ENCODE measurements at regions not wholly inside any gene's neighbourhood (a gene's known extent, or its start where the extent isn't known, plus 50 kb on each side); places are given as distances from the start of the nearest gene placed in this dataset.

DNA sequence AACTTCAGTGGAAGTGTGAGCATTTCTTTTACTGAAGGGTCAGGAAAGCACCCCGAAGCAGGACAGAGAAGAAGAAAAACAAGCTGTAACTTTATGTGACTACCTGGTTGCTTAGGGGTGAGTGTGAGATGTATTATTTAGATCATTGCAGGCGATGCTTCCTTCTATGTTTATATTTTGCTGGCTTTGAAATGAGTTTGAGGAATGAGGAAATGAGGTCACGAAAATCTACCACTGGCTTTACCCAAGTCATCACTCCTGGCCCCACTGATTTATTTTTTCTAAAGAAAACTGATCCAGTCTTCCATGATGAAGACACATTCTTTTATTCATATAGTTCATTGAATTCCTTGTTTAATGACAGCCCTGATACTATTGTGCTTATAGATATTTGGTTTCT, 716.6 kb upstream of the FZD8 start:
- H3K4me3 ChIP-seq (ENCODE audit: low read length), result no peak overlapping the region
- H3K9ac ChIP-seq (ENCODE audit: low read length), result no peak overlapping the region

GRCh38 chr10:36354633-36355032, 712.5 kb upstream of the FZD8 start:
- no peaks in the 10 kb centered on the region for H3K4me1 ChIP-seq (ENCODE audit: control insufficient read depth, insufficient read depth, low read length)
- H3K27me3 ChIP-seq (ENCODE audit: control insufficient read depth, insufficient read depth, low read length), result no peaks in the 10 kb centered on the region

More for the DNA sequence above, 716.6 kb upstream of the FZD8 start:
- H3K9me3 ChIP-seq (ENCODE audit: control insufficient read depth, low read length), result no peaks in the 10 kb centered on the region
- H3K27me3 ChIP-seq (ENCODE audit: control insufficient read depth, insufficient read depth, low read length), result no peaks in the 10 kb centered on the region
- no peaks in the 10 kb centered on the region for H3K36me3 ChIP-seq (ENCODE audit: control insufficient read depth, insufficient read depth, low read length)
- H3K4me1 ChIP-seq (ENCODE audit: control insufficient read depth, insufficient read depth, low read length), result no peaks in the 10 kb centered on the region

DNA sequence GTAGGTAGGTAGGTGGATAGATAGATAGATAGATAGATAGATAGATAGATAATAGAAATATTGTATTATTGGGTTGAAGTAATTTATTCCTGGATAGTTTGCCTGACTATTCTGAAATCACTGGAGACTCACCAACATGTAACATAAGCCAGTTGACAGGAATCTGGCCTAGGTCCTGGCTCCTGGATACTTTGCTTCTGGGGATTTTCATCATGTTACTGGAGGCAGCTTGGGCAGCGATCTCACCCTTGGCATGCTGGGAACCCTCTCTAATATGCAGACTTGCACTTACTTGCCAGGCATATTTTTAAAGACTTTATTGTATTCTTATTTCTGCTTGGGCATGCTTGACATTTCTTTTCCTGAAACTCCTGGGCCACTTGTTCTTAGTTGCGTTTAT, 709.1 kb upstream of the FZD8 start:
- no peak overlapping the region for H3K4me3 ChIP-seq (ENCODE audit: low read length)
- H3K9ac ChIP-seq (ENCODE audit: low read length), result no peak overlapping the region
- no peaks in the 10 kb centered on the region for H3K36me3 ChIP-seq (ENCODE audit: control insufficient read depth, insufficient read depth, low read length)
- no peaks in the 10 kb centered on the region for H3K27me3 ChIP-seq (ENCODE audit: control insufficient read depth, insufficient read depth, low read length)
- H3K4me1 ChIP-seq (ENCODE audit: control insufficient read depth, insufficient read depth, low read length), result no peaks in the 10 kb centered on the region
- no peaks in the 10 kb centered on the region for H3K9me3 ChIP-seq (ENCODE audit: control insufficient read depth, low read length)

More at GRCh38 chr10:36354633-36355032, 712.5 kb upstream of the FZD8 start:
- Histone ChIP-seq H3K9ac (ENCODE audit: low read length) (no peak overlapping the region), H3K9me3 (ENCODE audit: control insufficient read depth, low read length) (no peaks in the 10 kb centered on the region), H3K4me3 (ENCODE audit: low read length) (no peak overlapping the region), H3K36me3 (ENCODE audit: control insufficient read depth, insufficient read depth, low read length) (no peaks in the 10 kb centered on the region)

- Histone ChIP-seq H3K36me3 (ENCODE audit: control insufficient read depth, insufficient read depth, low read length) (no peaks in the 10 kb centered on the region), H3K27me3 (ENCODE audit: control insufficient read depth, insufficient read depth, low read length) (no peaks in the 10 kb centered on the region), H3K4me1 (ENCODE audit: control insufficient read depth, insufficient read depth, low read length) (no peaks in the 10 kb centered on the region), H3K9ac (ENCODE audit: low read length) (no peak overlapping the region), H3K9me3 (ENCODE audit: control insufficient read depth, low read length) (no peaks in the 10 kb centered on the region), H3K4me3 (ENCODE audit: low read length) (no peak overlapping the region)
Measured at GRCh38 chr10:36349445-36350078, 707.5 kb upstream of the FZD8 start.

DNA sequence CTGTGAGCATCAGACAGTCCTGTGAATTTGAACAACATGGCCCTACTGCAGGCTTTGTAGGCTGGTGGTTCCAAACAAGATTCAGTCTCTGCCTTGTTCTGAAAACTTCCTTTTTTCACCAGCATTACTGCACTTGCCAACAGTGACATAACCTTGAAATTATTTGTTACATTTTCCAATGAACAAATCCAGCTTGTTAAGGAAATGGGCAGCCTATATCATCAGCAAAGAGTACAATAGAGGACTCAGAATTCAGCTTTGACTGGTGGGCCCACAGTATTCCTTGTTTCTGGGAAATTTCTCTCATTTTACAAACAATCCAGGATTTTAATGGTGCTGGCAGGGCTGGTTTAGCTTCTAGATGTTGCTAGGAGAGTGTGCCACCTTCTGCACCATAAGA, 703.7 kb upstream of the FZD8 start:
- no peak overlapping the region for H3K4me3 ChIP-seq (ENCODE audit: low read length)

GRCh38 chr10:36345175-36345533, 703.1 kb upstream of the FZD8 start:
- no peaks in the 10 kb centered on the region for H3K36me3 ChIP-seq (ENCODE audit: control insufficient read depth, insufficient read depth, low read length)
- no peaks in the 10 kb centered on the region for H3K9me3 ChIP-seq (ENCODE audit: control insufficient read depth, low read length)
- no peaks in the 10 kb centered on the region for H3K27me3 ChIP-seq (ENCODE audit: control insufficient read depth, insufficient read depth, low read length)
- H3K4me3 ChIP-seq (ENCODE audit: low read length), result no peak overlapping the region
- no peak overlapping the region for H3K9ac ChIP-seq (ENCODE audit: low read length)
- no peaks in the 10 kb centered on the region for H3K4me1 ChIP-seq (ENCODE audit: control insufficient read depth, insufficient read depth, low read length)

More for the DNA sequence above, 703.7 kb upstream of the FZD8 start:
- Histone ChIP-seq H3K4me1 (ENCODE audit: control insufficient read depth, insufficient read depth, low read length) (no peaks in the 10 kb centered on the region), H3K9me3 (ENCODE audit: control insufficient read depth, low read length) (no peaks in the 10 kb centered on the region), H3K36me3 (ENCODE audit: control insufficient read depth, insufficient read depth, low read length) (no peaks in the 10 kb centered on the region), H3K27me3 (ENCODE audit: control insufficient read depth, insufficient read depth, low read length) (no peaks in the 10 kb centered on the region), H3K9ac (ENCODE audit: low read length) (no peak overlapping the region)

DNA sequence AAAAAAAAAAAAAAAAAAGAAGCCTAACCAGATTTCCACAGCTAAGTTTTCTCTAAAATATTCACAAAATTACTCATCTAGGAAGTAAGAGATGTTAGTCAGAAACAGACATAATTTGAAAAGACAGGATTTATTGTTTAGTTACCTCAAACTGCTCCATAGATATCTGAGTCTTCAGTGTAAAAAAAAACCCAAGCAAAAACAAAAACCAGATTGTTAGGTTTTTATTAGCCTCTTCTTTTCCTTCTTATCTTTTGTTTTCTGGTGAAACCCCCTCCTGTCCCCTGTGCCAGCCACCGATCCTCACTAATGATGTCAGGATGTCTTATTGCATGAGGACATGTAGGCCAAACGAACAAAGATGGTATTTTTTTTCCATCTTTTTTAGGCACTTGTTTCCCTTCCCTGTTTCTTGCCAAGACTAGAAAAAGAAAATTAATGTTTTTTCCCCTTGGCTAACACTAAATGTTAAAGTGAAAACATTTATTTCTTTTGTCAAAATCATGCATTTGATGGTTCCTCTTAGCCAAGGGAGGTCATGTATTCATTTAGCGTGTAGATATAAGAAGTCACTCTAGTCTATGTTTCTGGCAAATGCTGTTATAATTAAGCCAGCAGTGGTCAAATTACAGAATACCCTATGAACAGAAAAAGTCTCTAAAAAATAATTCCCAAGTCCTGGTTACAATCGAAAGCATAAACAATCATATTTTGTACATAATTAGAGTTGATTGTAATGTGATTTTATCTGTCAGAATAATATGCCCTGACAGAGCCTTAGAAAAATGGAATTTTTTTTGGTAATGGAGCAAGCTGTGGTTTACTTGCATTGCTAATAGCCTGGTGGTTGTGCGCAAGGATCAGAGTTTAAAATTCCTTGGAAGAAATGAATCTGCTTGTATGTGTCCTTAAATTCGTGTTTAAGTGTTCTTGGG, 702.4 kb upstream of the FZD8 start:
- no peak overlapping the region for H3K4me3 ChIP-seq (ENCODE audit: low read length)
- H3K9ac ChIP-seq (ENCODE audit: low read length), result no peak overlapping the region
- H3K9me3 ChIP-seq (ENCODE audit: control insufficient read depth, low read length), result no peaks in the 10 kb centered on the region
- no peaks in the 10 kb centered on the region for H3K36me3 ChIP-seq (ENCODE audit: control insufficient read depth, insufficient read depth, low read length)
- no peaks in the 10 kb centered on the region for H3K4me1 ChIP-seq (ENCODE audit: control insufficient read depth, insufficient read depth, low read length)
- no peaks in the 10 kb centered on the region for H3K27me3 ChIP-seq (ENCODE audit: control insufficient read depth, insufficient read depth, low read length)

DNA sequence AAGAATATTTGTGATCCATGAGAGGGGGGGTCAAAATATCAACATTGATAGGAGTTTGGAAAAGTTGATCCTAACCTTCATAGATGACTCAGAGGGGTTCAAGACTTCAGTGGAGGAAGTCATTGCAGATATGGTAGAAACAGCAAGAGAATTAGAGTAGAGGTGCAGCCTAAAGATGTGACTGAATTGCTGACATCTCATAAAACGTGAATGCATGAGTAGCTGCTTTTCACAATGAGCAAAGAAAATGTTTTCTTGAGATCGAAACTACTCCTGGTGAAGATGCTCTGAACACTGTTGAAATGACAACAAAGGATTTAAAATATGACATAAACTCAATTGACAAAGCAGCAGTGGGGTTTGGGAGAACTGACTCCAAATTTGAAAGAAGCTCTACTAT, 700.7 kb upstream of the FZD8 start:
- Histone ChIP-seq H3K36me3 (ENCODE audit: control insufficient read depth, insufficient read depth, low read length) (no peaks in the 10 kb centered on the region), H3K9ac (ENCODE audit: low read length) (no peak overlapping the region), H3K4me3 (ENCODE audit: low read length) (no peak overlapping the region), H3K27me3 (ENCODE audit: control insufficient read depth, insufficient read depth, low read length) (no peaks in the 10 kb centered on the region), H3K4me1 (ENCODE audit: control insufficient read depth, insufficient read depth, low read length) (no peaks in the 10 kb centered on the region), H3K9me3 (ENCODE audit: control insufficient read depth, low read length) (no peaks in the 10 kb centered on the region)

DNA sequence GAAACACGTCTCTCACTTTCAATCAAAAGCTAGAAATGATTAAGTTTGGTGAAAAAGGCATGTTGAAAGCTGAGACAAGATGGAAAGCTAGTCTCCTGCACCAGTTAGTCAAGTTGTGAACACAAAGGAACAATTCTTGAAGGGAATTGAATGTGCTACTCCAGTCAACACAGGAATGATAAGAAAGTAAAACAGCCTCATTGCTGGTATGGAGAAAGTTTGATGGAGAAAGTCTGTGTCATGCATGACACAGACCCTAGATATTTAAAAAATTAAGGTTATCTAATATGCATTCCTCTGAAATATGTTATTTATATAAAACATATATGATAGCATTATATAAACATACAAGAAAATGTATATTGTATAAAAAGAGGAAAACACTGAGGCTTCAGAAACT, 699.4 kb upstream of the FZD8 start:
- no peak overlapping the region for H3K9ac ChIP-seq (ENCODE audit: low read length)
- no peaks in the 10 kb centered on the region for H3K4me1 ChIP-seq (ENCODE audit: control insufficient read depth, insufficient read depth, low read length)
- no peaks in the 10 kb centered on the region for H3K9me3 ChIP-seq (ENCODE audit: control insufficient read depth, low read length)
- H3K36me3 ChIP-seq (ENCODE audit: control insufficient read depth, insufficient read depth, low read length), result no peaks in the 10 kb centered on the region
- no peaks in the 10 kb centered on the region for H3K27me3 ChIP-seq (ENCODE audit: control insufficient read depth, insufficient read depth, low read length)
- H3K4me3 ChIP-seq (ENCODE audit: low read length), result no peak overlapping the region

- no peaks in the 10 kb centered on the region for H3K36me3 ChIP-seq (ENCODE audit: control insufficient read depth, insufficient read depth, low read length)
- H3K4me1 ChIP-seq (ENCODE audit: control insufficient read depth, insufficient read depth, low read length), result no peaks in the 10 kb centered on the region
- H3K9me3 ChIP-seq (ENCODE audit: control insufficient read depth, low read length), result no peaks in the 10 kb centered on the region
- H3K4me3 ChIP-seq (ENCODE audit: low read length), result no peak overlapping the region
- H3K9ac ChIP-seq (ENCODE audit: low read length), result no peak overlapping the region
- no peaks in the 10 kb centered on the region for H3K27me3 ChIP-seq (ENCODE audit: control insufficient read depth, insufficient read depth, low read length)
Measured at GRCh38 chr10:36336315-36336714, 694.2 kb upstream of the FZD8 start.

DNA sequence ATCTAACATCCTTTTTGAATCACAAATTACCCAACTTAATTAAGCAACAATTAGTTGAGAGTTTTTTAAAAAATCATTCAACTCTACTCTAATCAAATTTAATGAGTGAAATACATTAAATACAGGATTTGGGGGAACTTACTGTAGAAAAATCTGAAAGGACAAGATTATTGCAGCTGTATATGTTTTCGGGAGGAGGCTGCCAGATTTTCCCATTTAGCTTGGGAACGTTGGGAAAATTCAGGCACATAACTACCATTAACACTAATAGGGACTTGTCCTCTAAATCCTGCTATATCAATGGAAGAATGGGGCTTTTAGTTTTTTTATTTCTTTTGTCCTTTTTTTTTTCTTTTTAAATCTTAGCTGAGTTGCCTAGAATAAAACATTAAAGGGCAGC, 691.4 kb upstream of the FZD8 start:
- Histone ChIP-seq H3K4me3 (ENCODE audit: low read length) (no peak overlapping the region), H3K27me3 (ENCODE audit: control insufficient read depth, insufficient read depth, low read length) (no peaks in the 10 kb centered on the region), H3K4me1 (ENCODE audit: control insufficient read depth, insufficient read depth, low read length) (no peaks in the 10 kb centered on the region), H3K9me3 (ENCODE audit: control insufficient read depth, low read length) (no peaks in the 10 kb centered on the region), H3K9ac (ENCODE audit: low read length) (no peak overlapping the region), H3K36me3 (ENCODE audit: control insufficient read depth, insufficient read depth, low read length) (no peaks in the 10 kb centered on the region)

DNA sequence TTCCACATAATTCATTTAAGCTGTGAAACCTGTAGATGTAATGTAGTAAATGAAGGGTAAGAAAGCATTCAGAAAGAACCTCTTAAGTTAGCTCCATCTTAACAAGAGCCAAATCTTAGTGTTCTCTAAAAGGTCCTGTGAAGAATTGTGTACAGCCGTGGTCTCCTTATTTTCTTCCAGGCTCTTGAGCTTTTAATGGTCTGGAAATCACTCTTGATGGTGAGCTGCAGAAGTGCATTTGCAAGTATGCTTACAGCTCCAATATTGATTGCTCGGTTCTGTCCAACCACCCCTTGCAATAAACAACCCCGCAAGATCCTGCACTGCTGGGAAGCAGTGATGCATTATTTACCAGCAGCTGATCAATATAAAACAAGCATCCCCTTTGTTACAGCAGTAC, 690.8 kb upstream of the FZD8 start:
- H3K9me3 ChIP-seq (ENCODE audit: control insufficient read depth, low read length), result no peaks in the 10 kb centered on the region
- H3K36me3 ChIP-seq (ENCODE audit: control insufficient read depth, insufficient read depth, low read length), result no peaks in the 10 kb centered on the region
- H3K4me1 ChIP-seq (ENCODE audit: control insufficient read depth, insufficient read depth, low read length), result no peaks in the 10 kb centered on the region
- no peak overlapping the region for H3K9ac ChIP-seq (ENCODE audit: low read length)
- no peaks in the 10 kb centered on the region for H3K27me3 ChIP-seq (ENCODE audit: control insufficient read depth, insufficient read depth, low read length)
- no peak overlapping the region for H3K4me3 ChIP-seq (ENCODE audit: low read length)
